ENCODE measurements at regions not wholly inside any gene's neighbourhood (a gene's known extent, or its start where the extent isn't known, plus 50 kb on each side); places are given as distances from the start of the nearest gene placed in this dataset.

GRCh38 chr14:52179141-52179790 lies 88.2 kb upstream of the PTGDR start:
- no peak for TF ChIP-seq CTCF (IDR thresholded peaks at IDR 0.05)
- TF ChIP-seq POLR2AphosphoS5 (IDR thresholded peaks at IDR 0.05) = no peak

Measured in breast epithelium (tissue), 3 donors.